Heart left ventricle (tissue), 16 donors: ENCODE measurements at regions not wholly inside any gene's neighbourhood (a gene's known extent, or its start where the extent isn't known, plus 50 kb on each side); places are given as distances from the start of the nearest gene placed in this dataset.

Experiments used
- ATAC-seq, 4 donors: fragments of 200-7000 bp; cut with Tn5 transposase; one replicate each; pipeline ENCODE4 v1.9.1; 2020 to 2022; ENCODE audit warnings: moderate library complexity in 4 of 4, mild to moderate bottlenecking in 3 of 4, moderate number of reproducible peaks in 1 of 4
- DNase-seq, 5 donors: peaks; one replicate each; pipeline ENCODE4 v3.0.0-alpha.2; 2020
- H3K27ac ChIP-seq, 12 donors: fragments of 200-600 bp; sonication (generic) in 4 of 12; one replicate each; pipeline versions ENCODE4 v1.5.0 to v1.8.0; 2016 to 2022; ENCODE audit warnings: mild to moderate bottlenecking in 2 of 12
- H3K27me3 ChIP-seq, 9 donors: fragments of 200-600 bp; sonication (generic) in 2 of 9; one replicate each; pipeline versions ENCODE4 v1.5.1 to v1.8.0; 2016 to 2022; ENCODE audit warnings: mild to moderate bottlenecking in 3 of 9
- H3K36me3 ChIP-seq, 9 donors: fragments of 200-600 bp; sonication (generic) in 2 of 9; one replicate each; pipeline versions ENCODE4 v1.5.0 to v1.8.0; 2018 to 2022; ENCODE audit warnings: mild to moderate bottlenecking in 2 of 9
- H3K4me1 ChIP-seq, 12 donors: fragments of 200-600 bp; sonication (generic) in 4 of 12; one replicate each; pipeline versions ENCODE4 v1.5.0 to v1.8.0; 2016 to 2022; ENCODE audit warnings: mild to moderate bottlenecking in 3 of 12
- H3K4me3 ChIP-seq, 12 donors: fragments of 200-600 bp; sonication (generic) in 4 of 12; one replicate each; pipeline versions ENCODE4 v1.5.0 to v1.8.0; 2017 to 2022; ENCODE audit warnings: mild to moderate bottlenecking in 9 of 12, moderate library complexity in 4 of 12
- H3K9me3 ChIP-seq, 12 donors: fragments of 200-600 bp; sonication (generic) in 4 of 12; one replicate each; pipeline versions ENCODE4 v1.5.0 to v1.8.0; 2016 to 2022; ENCODE audit warnings: mild to moderate bottlenecking in 1 of 12
- POLR2A ChIP-seq, 2 donors: fragments of 450-650 bp; IDR thresholded peaks; one replicate each; pipeline ENCODE4 v1.6.1; 2017; ENCODE audit warnings: antibody characterized with exemption in 2 of 2, mild to moderate bottlenecking in 2 of 2, moderate library complexity in 2 of 2
- WGBS, 4 donors: extraction: QIAGEN DNeasy Blood & Tissue Kit in 2 of 4; methylation state at CpG; one replicate each; pipeline versions ENCODE4 v1.1.5 to v1.1.7; 2013 to 2018; 5-methylcytosine and 5-hydroxymethylcytosine counted together
- intact Hi-C, 10 donors: fragments of 100-400 bp; cut with DNase I; formaldehyde crosslinking; loops; one replicate each; pipeline versions ENCODE4 v1.11.1 to v1.14.2; 2022
- TF ChIP-seq, protein P1 (sequence below), 12 donors: fragments of 200-600 bp; sonication (generic) in 4 of 12; IDR thresholded peaks; one replicate each; pipeline versions ENCODE4 v1.5.0 to v1.8.0; 2018 to 2022; ENCODE audit warnings: antibody characterized with exemption in 12 of 12, mild to moderate bottlenecking in 5 of 12
- donor health status: ischemic (EF 13 %, LVEDD 7.1; RV severe dilation, severe dysfunction).
- donor health status: healthy with polysubstance abuse.
- donor health status: DM: no; HTN: yes; CAD: no.
- donor health status: DM: no; HTN: no; CAD: no.
- donor health status: ischemic (EF 25% LVEDD 6.9; RV normal size, moderate dysfunction).
- donor health status: ischemic (EF 25% LVEDD 5.7; RV mildly dilated, moderate dysfunction).
- donor health status: healthy.
- donor health status: DM: yes; HTN: yes; CAD: no.
- donor health status: ischemic (EF 35%, LVEDD 5.7; RV mildly dilated, moderate dysfunction).
- donor health status: nonischemic (EF 11% LVEDD 7.7; RV severe dilation, severe dysfunction).
- donor health status: DM: yes; HTN: yes; CAD: no.
- donor health status: PGD.
- donor health status: ischemic (EF 29% LVEDD 5.4; RV normal size, mild dysfunction).
- donor health status: nonischemic (EF 23%, LVEDD 6.1; RV moderate dilation, normal function).

DNA sequence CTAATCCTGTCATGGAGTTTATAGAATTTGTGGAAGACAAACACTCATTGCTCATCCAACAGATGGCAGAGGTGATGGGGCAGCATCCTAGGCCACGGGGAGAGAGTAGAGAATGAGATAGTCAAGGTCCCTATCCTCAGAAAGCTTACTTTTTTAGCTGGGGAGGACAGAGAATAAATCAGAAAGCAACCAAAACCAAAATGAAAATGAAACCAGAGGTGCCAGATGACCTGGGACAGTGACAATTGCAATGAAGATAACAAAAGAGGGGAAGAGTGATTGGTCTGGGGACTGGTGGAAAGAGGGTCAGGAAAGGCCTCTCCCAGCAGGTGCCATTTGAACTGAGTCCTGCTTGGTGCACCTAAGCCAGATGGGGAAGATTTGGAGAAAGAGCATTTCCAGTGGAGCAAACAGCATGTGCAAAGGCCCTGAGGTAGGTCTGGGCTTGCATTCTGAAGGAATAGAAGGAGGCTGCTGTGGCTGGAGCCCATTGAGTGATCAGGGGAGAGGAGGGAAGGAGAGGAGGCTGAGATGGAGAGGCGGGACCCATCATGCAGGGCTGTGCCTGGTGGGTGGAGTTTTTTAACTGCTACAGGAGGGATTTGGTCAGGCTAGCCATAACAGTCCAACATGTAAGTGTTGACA is 164.1 kb downstream of the RPS24 start:
- Histone ChIP-seq H3K4me3 (no peak overlapping the region), H3K4me1 (no peaks in the 10 kb centered on the region), H3K36me3 (no peaks in the 10 kb centered on the region), H3K27ac (no peak overlapping the region), H3K27me3 (no peaks in the 10 kb centered on the region), H3K9me3 (peaks cover 0 to 13% (median 6%) of the 10 kb centered on the region in 12 donors)
- DNase-seq (no peak), ATAC-seq (no peak)
- TF ChIP-seq, protein P1, sequence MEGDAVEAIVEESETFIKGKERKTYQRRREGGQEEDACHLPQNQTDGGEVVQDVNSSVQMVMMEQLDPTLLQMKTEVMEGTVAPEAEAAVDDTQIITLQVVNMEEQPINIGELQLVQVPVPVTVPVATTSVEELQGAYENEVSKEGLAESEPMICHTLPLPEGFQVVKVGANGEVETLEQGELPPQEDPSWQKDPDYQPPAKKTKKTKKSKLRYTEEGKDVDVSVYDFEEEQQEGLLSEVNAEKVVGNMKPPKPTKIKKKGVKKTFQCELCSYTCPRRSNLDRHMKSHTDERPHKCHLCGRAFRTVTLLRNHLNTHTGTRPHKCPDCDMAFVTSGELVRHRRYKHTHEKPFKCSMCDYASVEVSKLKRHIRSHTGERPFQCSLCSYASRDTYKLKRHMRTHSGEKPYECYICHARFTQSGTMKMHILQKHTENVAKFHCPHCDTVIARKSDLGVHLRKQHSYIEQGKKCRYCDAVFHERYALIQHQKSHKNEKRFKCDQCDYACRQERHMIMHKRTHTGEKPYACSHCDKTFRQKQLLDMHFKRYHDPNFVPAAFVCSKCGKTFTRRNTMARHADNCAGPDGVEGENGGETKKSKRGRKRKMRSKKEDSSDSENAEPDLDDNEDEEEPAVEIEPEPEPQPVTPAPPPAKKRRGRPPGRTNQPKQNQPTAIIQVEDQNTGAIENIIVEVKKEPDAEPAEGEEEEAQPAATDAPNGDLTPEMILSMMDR (IDR thresholded peaks at IDR 0.05), result no peak
- TF ChIP-seq POLR2A (IDR thresholded peaks at IDR 0.05), result no peak
- 74 to 93% (median 90%) methylated on average over 2 of the region's 2 CpGs for WGBS, 4 donors
- intact Hi-C loops, result no loop called here

DNA sequence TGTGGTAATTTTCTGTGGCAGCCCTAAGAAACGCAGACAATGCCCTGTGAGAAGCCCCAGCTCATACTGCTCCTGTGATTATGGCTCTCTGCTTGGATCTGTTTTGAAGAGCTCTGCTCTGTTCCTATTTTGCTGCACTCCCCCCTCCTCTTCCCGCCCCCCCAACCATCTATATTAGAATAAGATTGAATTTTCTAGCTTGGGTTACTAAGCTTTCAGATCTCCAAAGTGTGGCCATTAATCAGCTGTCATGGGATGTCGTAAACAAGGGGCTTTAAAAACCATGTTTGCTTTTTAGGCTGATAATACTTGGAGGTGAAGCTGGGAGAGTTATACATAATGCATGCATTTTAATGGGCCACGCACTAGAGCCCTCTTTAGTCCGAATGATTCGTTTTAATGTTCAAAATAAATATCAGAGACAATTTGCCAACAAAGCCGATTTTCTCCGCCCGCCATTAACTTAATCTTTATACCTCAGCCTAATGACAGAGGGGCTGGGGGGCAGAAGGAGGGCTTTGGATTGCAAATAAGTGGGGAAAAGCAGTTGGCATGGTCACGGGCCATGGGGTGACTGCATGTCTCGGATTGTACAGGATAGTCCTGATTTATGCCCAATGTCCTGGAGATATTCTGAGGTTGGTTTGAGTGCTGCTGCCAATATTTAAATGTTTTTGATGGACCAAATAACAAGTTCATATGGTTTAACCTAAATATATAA is 165.5 kb downstream of the RPS24 start:
- no peak overlapping the region for H3K27ac ChIP-seq
- no peak for TF ChIP-seq POLR2A (IDR thresholded peaks at IDR 0.05)
- TF ChIP-seq, protein P1 (IDR thresholded peaks at IDR 0.05), result no peak
- no peak for DNase-seq
- peaks cover 0 to 9% (median 0%) of the 10 kb centered on the region in 12 donors for H3K4me1 ChIP-seq
- no peaks in the 10 kb centered on the region for H3K36me3 ChIP-seq
- H3K27me3 ChIP-seq, result no peaks in the 10 kb centered on the region
- WGBS, 4 donors, result 86 to 92% (median 89%) methylated on average over 11 of the region's 11 CpGs
- ATAC-seq, result no peak
- no peaks in the 10 kb centered on the region for H3K9me3 ChIP-seq
- intact Hi-C loops, result no loop called here
- no peak overlapping the region for H3K4me3 ChIP-seq

DNA sequence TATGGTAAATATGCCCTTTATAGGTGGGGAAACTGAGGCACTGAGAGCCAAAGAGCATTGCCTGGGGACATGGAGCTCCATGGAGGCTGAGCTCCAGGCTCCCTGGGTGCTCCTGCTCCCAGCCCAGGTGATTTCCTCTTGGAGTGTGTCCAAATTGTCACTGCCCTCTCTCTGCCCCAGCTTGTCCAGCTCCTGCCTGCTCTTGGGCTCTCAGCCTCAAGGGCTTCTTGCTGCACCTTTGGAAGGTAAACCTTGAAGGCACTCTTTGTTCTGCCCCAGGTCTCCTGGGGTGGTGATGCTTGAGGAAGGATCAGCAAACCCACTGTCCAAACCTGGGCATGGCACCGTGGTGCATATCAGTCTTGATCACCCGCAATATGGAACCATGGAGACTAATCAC is 166.1 kb downstream of the RPS24 start:
- intact Hi-C loops, result no loop called here
- no peak for ATAC-seq
- Histone ChIP-seq H3K27ac (no peak overlapping the region), H3K36me3 (no peaks in the 10 kb centered on the region), H3K4me1 (peaks cover 0 to 15% (median 4%) of the 10 kb centered on the region in 12 donors), H3K27me3 (no peaks in the 10 kb centered on the region), H3K9me3 (no peaks in the 10 kb centered on the region), H3K4me3 (no peak overlapping the region)
- TF ChIP-seq, protein P1 (IDR thresholded peaks at IDR 0.05), result no peak
- TF ChIP-seq POLR2A (IDR thresholded peaks at IDR 0.05), result no peak
- WGBS, 4 donors, result 63 to 97% (median 94%) methylated on average over 2 of the region's 2 CpGs
- DNase-seq, result no peak

DNA sequence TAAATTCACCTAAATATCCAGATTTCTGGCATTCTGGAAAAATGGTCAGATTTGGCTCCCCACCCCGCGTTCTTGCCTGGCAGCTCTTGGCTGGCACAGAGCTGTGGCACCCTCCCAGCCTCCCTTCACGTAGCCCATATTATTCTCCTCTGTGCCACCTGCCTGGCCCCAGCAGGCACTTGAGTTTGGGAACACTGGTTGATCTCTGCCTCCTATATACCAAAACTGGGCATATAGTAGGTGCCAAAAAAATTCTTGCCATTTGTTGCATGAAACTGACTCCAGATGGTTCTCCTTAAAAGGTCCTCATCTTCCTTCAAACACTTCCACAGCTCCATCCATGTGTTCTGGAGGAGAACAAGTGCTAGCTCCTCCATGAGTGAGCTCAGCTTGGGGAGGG is 167.0 kb downstream of the RPS24 start:
- DNase-seq, result no peak
- no peak for ATAC-seq
- H3K27me3 ChIP-seq, result no peaks in the 10 kb centered on the region
- WGBS, 4 donors, result 86 to 93% (median 90%) methylated on average over 3 of the region's 3 CpGs
- no peaks in the 10 kb centered on the region for H3K36me3 ChIP-seq
- H3K27ac ChIP-seq, result no peak overlapping the region
- intact Hi-C loops, result no loop called here
- H3K9me3 ChIP-seq, result no peaks in the 10 kb centered on the region
- TF ChIP-seq, protein P1 (IDR thresholded peaks at IDR 0.05), result no peak
- no peak for TF ChIP-seq POLR2A (IDR thresholded peaks at IDR 0.05)
- H3K4me1 ChIP-seq, result peaks cover 0 to 15% (median 4%) of the 10 kb centered on the region in 12 donors
- H3K4me3 ChIP-seq, result no peak overlapping the region
